ENCODE measurements at regions not wholly inside any gene's neighbourhood (a gene's known extent, or its start where the extent isn't known, plus 50 kb on each side); places are given as distances from the start of the nearest gene placed in this dataset.

DNA sequence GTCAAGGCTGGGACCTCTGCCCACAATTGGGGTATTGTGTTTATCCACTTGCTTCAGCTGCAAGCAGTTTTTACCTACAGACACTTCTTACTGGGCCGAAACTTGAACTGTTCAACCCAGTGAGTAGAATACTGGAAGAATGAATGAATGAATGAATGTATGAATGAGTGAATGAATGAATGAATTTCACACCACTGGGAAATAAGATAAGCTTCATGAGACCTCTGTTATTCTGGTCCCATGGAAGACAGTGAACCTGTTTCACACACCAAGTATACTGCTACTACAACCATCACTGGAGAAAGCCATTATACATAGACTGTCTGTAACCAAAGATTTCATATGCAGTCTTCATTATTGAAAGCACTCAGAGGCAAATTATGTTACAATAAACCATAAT lies 295.0 kb upstream of the GULP1 start:
- no peak overlapping the region for H3K27ac ChIP-seq (ENCODE audit: low read depth)
- Mint-ChIP-seq H3K9me3 (no peaks in the 10 kb centered on the region), H3K27ac (no peak overlapping the region), H3K36me3 (ENCODE audit: low read depth) (no peaks in the 10 kb centered on the region), H3K4me3 (no peak overlapping the region), H3K4me1 (peaks cover 68% of the 10 kb centered on the region), H3K27me3 (ENCODE audit: insufficient read depth, low read depth, poor library complexity) (no peaks in the 10 kb centered on the region)
- H3F3A ChIP-seq (replicated peaks; ENCODE audit: low read depth), result no peaks in the 10 kb centered on the region
- H3K79me2 ChIP-seq (replicated peaks; ENCODE audit: insufficient read depth), result no peaks in the 10 kb centered on the region
- H3K27me3 ChIP-seq (ENCODE audit: insufficient read depth), result no peaks in the 10 kb centered on the region
- no peaks in the 10 kb centered on the region for H3K9me2 ChIP-seq (ENCODE audit: insufficient read depth)
- TF ChIP-seq, protein P1, sequence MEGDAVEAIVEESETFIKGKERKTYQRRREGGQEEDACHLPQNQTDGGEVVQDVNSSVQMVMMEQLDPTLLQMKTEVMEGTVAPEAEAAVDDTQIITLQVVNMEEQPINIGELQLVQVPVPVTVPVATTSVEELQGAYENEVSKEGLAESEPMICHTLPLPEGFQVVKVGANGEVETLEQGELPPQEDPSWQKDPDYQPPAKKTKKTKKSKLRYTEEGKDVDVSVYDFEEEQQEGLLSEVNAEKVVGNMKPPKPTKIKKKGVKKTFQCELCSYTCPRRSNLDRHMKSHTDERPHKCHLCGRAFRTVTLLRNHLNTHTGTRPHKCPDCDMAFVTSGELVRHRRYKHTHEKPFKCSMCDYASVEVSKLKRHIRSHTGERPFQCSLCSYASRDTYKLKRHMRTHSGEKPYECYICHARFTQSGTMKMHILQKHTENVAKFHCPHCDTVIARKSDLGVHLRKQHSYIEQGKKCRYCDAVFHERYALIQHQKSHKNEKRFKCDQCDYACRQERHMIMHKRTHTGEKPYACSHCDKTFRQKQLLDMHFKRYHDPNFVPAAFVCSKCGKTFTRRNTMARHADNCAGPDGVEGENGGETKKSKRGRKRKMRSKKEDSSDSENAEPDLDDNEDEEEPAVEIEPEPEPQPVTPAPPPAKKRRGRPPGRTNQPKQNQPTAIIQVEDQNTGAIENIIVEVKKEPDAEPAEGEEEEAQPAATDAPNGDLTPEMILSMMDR (conservative IDR thresholded peaks at IDR 0.05; ENCODE audit: low read depth in 2 of 2), result no peak
- no peak for TF ChIP-seq CREB1 (CRISPR knock-in tag; IDR thresholded peaks at IDR 0.05; ENCODE audit: low read depth)
- TF ChIP-seq POLR2AphosphoS5 (IDR thresholded peaks at IDR 0.05; ENCODE audit: low read depth), result no peak
- TF ChIP-seq, protein P2, sequence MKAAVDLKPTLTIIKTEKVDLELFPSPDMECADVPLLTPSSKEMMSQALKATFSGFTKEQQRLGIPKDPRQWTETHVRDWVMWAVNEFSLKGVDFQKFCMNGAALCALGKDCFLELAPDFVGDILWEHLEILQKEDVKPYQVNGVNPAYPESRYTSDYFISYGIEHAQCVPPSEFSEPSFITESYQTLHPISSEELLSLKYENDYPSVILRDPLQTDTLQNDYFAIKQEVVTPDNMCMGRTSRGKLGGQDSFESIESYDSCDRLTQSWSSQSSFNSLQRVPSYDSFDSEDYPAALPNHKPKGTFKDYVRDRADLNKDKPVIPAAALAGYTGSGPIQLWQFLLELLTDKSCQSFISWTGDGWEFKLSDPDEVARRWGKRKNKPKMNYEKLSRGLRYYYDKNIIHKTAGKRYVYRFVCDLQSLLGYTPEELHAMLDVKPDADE (IDR thresholded peaks at IDR 0.05), result no peak
- TF ChIP-seq NANOG (IDR thresholded peaks at IDR 0.05; ENCODE audit: borderline replicate concordance), result no peak
- no peak for TF ChIP-seq EZH2phosphoT487 (IDR thresholded peaks at IDR 0.05; ENCODE audit: unreplicated experiment)
- TF ChIP-seq, protein P3, sequence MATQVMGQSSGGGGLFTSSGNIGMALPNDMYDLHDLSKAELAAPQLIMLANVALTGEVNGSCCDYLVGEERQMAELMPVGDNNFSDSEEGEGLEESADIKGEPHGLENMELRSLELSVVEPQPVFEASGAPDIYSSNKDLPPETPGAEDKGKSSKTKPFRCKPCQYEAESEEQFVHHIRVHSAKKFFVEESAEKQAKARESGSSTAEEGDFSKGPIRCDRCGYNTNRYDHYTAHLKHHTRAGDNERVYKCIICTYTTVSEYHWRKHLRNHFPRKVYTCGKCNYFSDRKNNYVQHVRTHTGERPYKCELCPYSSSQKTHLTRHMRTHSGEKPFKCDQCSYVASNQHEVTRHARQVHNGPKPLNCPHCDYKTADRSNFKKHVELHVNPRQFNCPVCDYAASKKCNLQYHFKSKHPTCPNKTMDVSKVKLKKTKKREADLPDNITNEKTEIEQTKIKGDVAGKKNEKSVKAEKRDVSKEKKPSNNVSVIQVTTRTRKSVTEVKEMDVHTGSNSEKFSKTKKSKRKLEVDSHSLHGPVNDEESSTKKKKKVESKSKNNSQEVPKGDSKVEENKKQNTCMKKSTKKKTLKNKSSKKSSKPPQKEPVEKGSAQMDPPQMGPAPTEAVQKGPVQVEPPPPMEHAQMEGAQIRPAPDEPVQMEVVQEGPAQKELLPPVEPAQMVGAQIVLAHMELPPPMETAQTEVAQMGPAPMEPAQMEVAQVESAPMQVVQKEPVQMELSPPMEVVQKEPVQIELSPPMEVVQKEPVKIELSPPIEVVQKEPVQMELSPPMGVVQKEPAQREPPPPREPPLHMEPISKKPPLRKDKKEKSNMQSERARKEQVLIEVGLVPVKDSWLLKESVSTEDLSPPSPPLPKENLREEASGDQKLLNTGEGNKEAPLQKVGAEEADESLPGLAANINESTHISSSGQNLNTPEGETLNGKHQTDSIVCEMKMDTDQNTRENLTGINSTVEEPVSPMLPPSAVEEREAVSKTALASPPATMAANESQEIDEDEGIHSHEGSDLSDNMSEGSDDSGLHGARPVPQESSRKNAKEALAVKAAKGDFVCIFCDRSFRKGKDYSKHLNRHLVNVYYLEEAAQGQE (IDR thresholded peaks at IDR 0.05; ENCODE audit: unreplicated experiment), result no peak
- TF ChIP-seq, protein P4, sequence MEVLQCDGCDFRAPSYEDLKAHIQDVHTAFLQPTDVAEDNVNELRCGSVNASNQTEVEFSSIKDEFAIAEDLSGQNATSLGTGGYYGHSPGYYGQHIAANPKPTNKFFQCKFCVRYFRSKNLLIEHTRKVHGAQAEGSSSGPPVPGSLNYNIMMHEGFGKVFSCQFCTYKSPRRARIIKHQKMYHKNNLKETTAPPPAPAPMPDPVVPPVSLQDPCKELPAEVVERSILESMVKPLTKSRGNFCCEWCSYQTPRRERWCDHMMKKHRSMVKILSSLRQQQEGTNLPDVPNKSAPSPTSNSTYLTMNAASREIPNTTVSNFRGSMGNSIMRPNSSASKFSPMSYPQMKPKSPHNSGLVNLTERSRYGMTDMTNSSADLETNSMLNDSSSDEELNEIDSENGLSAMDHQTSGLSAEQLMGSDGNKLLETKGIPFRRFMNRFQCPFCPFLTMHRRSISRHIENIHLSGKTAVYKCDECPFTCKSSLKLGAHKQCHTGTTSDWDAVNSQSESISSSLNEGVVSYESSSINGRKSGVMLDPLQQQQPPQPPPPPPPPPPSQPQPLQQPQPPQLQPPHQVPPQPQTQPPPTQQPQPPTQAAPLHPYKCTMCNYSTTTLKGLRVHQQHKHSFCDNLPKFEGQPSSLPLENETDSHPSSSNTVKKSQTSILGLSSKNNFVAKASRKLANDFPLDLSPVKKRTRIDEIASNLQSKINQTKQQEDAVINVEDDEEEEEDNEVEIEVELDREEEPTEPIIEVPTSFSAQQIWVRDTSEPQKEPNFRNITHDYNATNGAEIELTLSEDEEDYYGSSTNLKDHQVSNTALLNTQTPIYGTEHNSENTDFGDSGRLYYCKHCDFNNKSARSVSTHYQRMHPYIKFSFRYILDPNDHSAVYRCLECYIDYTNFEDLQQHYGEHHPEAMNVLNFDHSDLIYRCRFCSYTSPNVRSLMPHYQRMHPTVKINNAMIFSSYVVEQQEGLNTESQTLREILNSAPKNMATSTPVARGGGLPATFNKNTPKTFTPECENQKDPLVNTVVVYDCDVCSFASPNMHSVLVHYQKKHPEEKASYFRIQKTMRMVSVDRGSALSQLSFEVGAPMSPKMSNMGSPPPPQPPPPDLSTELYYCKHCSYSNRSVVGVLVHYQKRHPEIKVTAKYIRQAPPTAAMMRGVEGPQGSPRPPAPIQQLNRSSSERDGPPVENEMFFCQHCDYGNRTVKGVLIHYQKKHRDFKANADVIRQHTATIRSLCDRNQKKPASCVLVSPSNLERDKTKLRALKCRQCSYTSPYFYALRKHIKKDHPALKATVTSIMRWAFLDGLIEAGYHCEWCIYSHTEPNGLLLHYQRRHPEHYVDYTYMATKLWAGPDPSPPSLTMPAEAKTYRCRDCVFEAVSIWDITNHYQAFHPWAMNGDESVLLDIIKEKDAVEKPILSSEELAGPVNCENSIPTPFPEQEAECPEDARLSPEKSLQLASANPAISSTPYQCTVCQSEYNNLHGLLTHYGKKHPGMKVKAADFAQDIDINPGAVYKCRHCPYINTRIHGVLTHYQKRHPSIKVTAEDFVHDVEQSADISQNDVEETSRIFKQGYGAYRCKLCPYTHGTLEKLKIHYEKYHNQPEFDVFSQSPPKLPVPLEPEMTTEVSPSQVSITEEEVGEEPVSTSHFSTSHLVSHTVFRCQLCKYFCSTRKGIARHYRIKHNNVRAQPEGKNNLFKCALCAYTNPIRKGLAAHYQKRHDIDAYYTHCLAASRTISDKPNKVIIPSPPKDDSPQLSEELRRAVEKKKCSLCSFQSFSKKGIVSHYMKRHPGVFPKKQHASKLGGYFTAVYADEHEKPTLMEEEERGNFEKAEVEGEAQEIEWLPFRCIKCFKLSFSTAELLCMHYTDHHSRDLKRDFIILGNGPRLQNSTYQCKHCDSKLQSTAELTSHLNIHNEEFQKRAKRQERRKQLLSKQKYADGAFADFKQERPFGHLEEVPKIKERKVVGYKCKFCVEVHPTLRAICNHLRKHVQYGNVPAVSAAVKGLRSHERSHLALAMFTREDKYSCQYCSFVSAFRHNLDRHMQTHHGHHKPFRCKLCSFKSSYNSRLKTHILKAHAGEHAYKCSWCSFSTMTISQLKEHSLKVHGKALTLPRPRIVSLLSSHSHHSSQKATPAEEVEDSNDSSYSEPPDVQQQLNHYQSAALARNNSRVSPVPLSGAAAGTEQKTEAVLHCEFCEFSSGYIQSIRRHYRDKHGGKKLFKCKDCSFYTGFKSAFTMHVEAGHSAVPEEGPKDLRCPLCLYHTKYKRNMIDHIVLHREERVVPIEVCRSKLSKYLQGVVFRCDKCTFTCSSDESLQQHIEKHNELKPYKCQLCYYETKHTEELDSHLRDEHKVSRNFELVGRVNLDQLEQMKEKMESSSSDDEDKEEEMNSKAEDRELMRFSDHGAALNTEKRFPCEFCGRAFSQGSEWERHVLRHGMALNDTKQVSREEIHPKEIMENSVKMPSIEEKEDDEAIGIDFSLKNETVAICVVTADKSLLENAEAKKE (CRISPR knock-in tag; IDR thresholded peaks at IDR 0.05), result no peak
- no peak for TF ChIP-seq JUNB (IDR thresholded peaks at IDR 0.05; ENCODE audit: unreplicated experiment)
- TF ChIP-seq ZNF114 (CRISPR knock-in tag; IDR thresholded peaks at IDR 0.05), result no peak
- no peak for TF ChIP-seq ZNF331 (CRISPR knock-in tag; IDR thresholded peaks at IDR 0.05; ENCODE audit: low read depth)
- no peak for TF ChIP-seq EZH2 (IDR thresholded peaks at IDR 0.05; ENCODE audit: low read depth, unreplicated experiment)
- TF ChIP-seq STAT1 (IDR thresholded peaks at IDR 0.05; ENCODE audit: unreplicated experiment), result no peak
- H3K4me1 ChIP-seq (ENCODE audit: insufficient read depth), result peaks cover 60% of the 10 kb centered on the region
- no peak for ATAC-seq
- no peak overlapping the region for H2AFZ ChIP-seq
- no peak for DNase-seq (ENCODE audit: low spot score)
- no peaks in the 10 kb centered on the region for H4K20me1 ChIP-seq (replicated peaks; ENCODE audit: insufficient read depth)
- no peaks in the 10 kb centered on the region for H3K36me3 ChIP-seq (ENCODE audit: insufficient read depth)
- no peak overlapping the region for H3K4me2 ChIP-seq
- no peak overlapping the region for H3K4me3 ChIP-seq
